Activated CD4-positive, CD25-positive, alpha-beta regulatory T cell (primary cell): ENCODE measurements at regions not wholly inside any gene's neighbourhood (a gene's known extent, or its start where the extent isn't known, plus 50 kb on each side); places are given as distances from the start of the nearest gene placed in this dataset.

Source experiments
- DNase-seq, 4 experiments: peaks; one replicate each; lab custom pipeline; 2025; lab: John Stamatoyannopoulos, UW

DNA sequence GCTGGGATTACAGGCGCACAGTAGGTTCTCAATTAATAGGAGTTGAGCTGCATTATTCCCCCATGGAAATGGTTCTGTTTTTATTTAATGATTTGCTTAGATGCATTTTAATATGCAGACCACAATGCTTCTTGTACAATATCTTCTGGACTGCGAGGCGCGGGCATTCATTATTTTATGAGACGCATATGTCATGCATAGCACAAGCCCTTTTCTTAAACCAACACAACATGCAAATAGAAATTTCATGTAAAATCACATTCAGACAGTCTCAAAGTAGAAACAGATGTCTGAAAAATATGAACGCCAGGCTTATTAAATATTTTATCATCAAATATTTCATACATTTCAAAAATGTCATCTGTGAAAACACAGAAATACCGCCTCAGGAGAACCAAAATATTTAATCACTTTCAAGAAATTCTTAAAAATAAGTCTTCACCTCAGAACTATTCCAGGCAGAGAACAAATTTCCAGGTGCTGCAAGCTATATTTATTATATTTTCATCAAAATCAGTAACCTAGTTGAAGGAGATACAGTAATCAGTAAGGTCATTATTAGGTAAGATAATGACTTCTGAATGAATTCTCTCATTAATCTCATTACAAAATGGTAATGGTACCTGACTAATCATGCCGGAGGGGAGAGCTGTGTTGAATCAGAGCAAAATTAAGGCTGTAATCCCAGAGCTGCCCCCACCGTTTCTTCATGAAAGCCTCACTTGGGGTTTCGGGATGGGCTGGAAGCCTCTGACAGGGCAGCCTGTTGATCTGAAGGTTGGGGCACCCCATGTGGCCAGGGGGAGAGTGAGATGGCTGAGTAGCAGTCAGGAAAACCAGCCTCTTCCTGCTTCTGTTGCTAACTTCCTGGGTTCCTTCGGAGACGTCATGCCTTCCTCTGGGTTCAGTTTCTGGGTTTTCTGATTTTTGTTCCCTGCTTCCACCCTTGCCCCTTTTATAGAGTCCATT lies 133.9 kb upstream of the ZNF618 start:
- no peak for DNase-seq

DNA sequence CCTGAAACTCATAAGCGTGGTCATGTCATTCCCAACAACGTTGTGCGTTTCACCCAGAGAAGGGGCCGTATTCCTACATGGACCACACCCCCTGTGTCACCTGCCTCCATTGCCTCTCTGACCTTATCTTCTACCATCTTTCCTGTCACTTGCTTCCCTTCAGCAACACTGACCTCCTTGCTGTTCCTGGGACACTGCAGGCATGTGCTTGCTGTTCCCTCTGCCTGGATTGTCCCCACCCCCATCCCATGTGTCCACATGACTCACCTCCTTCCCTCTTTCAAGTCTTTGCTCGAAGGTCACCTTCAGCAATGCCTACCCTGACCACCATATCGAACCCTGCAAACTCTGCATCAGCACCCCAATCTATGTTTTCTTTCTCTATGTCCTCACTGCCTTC lies 133.2 kb upstream of the ZNF618 start:
- DNase-seq = no peak

DNA sequence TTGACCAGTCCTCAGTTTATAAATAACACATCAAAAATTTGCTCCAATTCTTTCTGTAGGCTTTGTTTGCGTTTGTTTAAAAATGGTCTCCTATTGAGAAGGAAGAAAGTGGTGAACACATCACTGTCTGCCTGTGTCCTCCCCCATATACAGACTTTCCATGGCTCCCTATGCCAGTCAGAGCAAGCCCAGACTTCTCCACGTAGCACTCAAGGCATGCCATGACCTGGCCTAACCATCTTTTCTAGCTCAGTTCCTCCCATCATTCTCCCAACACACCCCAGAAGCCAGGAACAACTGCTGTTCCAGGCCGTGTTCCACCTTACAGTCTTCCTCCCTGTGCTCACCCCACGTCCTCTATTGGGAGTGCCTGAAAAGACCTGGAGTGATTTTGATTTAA lies 129.6 kb upstream of the ZNF618 start:
- no peak for DNase-seq

DNA sequence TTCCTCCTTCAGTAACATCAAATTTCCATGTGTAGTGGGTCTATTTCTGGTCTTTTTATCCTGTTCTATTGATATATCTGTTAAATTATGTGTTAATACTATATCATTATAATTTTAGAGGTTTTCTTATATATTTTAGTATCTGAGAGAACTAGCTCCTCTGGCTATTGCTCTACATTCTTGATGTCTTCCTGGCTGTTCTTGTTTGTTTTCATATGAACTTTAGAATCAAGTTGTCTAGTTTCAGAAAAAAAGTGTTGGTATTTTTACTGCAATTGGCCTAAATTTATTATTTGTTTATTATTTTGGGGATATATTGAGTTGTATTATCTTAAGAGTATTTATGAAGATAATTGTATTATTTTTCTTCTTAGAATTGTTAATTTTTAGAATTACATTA lies 128.0 kb upstream of the ZNF618 start:
- DNase-seq = no peak

DNA sequence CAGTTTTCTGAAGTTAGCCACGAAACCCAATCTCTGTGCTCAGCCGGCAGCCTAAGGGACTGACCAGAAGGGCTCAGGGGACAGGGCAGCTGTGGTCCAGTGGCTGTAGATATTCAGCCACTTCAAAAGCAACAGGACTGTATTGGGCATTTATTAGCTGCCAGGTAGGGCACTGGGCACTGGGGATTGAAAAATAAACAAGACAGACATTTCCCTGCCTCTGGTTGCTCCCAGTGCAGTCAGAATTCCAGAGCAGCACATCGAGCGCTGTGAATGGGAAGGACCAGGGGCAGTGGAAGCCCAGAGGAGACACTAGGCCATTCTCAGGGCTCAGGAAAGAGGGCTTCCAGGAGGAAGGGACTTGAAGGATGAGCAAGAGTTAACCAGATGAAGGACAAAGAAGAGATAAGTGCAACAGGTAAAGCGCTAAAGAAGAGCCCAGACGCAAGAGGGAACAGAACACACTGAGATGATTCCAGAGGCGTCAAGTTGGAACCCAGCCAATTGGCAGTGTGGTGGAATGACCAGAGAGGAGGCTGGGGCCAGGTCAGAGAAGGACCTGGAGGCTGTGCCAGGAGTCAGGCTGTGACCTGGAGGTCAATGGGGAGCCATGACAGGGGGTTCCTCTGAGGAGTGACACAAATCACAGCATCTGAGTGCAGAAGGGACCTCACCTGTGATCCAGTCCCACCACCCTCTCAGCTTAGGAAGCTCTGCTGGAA lies 122.5 kb upstream of the ZNF618 start:
- no peak for DNase-seq

DNA sequence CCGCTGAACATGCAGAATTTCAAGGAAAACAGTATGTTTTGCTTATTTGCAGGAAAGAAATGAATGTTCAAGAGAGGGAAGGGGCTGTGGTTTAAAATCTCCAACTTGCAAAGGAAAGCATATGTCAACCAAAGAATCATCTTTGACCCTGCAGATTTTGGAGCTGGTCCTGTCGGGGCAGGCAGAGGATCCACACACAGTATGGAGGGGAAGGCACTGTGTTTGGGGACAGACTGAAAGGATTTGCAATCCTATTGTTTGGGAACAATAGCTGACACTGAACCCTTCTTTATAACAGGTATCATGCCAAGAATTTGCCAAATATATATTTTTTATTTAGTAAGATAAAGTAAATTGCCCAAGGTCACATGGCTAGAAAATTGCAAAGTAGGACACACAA lies 121.4 kb upstream of the ZNF618 start:
- DNase-seq = no peak

DNA sequence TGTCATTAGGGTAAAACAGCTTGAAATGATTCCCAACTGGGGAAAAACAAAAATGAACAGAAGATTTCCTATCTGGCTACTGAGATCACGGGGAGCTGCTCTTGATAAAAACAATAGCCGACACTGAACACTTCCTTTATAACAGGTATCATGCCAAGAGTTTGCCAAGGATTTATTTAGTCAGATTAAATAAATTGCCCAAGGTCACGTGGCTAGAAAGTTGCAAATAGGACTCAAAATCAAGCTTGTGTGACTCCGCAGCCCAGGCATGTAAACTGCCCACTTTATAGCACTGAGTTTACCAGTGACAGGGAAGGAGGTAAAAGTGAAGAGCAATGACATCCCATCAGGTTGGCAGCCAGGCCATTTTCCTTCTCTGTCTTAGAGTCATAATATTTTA lies 120.7 kb upstream of the ZNF618 start:
- no peak for DNase-seq

DNA sequence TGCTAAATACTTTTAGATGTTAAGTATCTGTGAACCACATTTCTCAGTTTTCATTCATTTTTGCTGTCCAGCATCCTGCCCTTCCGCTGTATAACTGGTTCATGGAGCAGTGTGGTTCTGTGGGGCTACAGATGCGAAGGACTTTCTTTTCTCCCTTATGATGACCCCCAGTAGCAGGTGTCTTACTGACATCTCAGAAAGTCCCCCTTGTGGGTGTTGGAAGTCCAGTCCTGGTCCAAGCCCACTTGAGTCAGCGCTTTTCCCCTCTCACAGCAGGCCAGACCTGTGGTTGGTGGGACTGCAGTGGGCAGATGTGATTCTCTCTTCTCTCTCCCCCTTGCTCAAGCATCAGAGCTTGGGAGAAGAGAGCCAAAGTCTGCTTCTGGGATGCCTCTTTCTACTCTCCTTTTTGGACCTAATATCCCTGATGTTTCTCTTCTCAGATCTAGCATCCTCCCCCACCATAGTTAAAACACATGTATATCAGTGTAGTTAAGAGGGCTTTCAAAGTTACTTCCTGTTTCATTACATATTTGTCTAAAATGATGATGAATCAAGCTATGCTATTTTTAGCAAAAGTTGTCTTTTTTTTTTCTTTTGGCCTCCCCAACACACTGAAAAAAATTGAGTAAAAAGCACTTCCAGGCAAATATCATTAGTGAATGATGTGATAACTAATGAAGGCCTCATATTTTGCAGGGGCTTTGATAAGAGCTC lies 119.5 kb upstream of the ZNF618 start:
- no peak for DNase-seq

DNA sequence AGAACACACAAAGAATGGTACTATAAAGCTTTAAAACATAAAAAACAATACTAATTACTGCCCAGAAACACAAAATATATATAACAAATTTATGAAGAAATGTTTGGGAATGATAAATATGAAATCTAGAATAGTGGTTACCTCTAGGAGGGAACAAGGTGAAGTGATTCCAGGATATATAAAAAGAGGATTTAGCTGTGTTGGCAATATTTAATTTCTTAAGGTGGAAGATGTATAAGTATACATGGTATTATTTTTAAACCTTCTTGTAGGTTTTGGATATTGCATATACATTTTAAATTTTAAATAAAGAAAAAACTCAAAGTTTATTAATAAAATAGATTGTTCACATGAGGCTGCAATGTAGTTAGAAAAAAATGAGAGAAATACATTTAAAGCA lies 112.7 kb upstream of the ZNF618 start:
- no peak for DNase-seq

DNA sequence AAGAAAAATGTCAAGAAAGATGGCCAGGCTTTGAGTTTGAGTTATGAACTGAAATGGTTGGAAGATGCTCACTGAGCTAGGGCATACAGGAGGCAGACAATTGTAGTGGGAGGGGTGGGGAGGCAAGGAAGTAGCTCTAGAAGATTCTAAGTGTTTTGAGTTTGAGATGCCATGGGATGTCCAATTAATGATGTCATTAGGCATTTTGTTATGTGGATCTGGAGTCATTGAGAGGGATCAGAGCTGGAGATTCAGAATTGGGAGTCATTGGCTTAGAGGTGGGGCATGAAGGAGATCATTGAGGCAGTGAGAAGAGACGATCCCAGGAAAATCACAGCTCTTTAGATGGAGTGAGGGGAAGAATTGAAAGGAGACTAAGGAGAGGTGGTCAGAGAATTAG lies 111.5 kb upstream of the ZNF618 start:
- DNase-seq = no peak

DNA sequence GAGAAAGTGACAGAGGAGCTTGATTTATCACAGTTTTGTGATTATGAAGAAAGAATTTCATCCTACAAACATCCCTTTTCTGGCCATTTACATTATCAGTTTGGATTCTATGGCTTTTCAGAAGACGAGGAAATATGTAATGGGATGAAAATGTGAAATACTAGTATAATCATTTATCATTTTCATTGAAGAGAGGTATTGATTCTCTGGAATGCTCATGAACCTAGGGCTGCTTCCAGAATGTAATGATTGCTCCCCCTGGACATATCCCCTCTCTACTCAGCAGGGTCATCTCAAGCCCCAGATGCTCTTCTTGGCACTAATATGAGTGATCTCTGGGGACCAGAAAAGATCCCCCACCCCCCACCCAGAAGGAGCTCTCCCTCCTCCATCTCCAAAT lies 106.7 kb upstream of the ZNF618 start:
- DNase-seq = no peak

DNA sequence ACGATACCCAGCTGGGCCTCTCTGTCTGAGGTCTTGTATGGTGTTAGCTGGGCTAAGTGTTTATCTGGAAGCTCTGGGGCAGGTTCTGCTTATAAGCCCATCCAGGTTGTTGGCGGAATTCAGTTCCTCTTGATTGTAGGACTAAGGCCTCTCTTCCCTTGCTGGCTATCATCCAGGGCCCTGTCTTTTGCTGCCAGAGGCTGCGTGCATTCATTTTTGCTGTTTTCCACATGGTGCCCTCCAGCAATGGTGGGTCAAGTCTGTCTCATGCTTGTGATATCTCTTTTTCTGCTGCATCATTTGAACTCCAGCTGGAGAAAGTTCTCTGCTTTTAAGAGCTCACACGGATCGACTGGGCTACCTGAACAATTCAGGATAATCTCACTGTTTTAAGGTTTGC lies 105.7 kb upstream of the ZNF618 start:
- DNase-seq = no peak

DNA sequence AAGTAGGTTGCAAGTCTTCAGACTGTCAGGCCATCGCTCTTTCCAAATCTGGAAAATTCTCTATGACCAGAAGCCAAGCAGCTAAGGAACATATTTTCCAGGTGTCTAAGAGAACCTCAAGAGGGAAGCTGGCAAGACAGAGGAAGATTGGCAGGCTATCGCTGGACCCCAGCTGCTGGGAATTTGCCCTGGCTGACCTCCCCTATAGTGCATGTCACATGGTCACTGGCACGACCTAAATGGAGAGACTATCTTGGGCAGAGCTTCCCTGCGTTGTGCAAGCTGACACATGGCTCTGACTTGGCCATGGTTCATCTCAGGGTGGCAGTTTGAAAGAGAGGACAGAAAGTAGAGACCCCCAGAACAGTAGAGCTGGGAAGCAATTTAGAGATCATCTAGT lies 104.9 kb upstream of the ZNF618 start:
- no peak for DNase-seq

DNA sequence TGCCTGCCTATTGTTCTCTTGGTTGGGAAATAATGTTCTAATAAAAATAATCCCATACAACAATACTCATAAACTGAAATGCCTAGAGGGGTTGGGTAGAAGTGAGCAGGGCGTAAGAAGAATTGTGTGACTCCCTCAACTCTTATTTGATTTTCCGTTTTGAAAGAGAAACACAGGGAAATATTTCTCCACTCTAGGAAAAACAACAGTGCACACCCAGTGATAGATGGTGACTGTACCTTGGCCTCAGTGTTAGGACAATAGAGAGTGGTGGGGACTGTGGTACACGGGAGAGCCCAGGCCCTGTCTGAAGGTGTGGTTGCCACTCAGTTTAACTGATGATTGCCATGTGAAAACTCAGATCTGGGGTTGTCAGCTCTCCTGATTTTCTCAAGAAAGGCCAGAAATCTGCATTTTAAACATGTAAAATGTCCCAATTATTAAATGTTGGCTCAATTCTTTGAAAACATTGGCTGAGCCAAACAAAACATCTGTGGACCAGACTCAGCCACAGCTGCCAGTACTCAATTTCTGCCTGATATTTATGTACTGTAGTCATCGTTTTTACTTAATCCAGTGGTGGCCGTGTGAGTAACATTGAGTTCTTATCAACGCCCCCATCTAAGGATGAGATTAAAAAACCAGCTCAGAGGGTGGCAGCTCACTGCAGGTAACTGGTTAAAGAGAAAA lies 103.8 kb upstream of the ZNF618 start:
- no peak for DNase-seq

DNA sequence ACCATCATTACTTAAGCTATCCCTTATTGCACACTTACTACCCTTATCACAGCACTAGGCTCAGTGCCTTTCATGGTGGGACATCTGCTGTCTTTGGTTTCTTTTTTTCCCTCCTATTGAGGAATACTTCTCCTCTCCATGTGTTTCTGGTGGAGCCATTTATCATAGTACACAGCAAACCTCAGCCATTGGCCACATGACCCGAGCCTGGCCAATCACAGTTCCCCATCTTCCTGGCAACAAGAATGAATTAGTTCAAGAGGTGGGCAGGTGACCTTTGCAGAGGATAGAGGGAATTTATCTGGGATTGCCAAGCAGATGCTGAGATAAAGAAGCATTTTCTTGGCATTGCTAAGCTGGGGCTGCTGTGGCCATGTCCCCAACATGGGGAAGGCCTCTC lies 101.1 kb upstream of the ZNF618 start:
- DNase-seq = no peak

DNA sequence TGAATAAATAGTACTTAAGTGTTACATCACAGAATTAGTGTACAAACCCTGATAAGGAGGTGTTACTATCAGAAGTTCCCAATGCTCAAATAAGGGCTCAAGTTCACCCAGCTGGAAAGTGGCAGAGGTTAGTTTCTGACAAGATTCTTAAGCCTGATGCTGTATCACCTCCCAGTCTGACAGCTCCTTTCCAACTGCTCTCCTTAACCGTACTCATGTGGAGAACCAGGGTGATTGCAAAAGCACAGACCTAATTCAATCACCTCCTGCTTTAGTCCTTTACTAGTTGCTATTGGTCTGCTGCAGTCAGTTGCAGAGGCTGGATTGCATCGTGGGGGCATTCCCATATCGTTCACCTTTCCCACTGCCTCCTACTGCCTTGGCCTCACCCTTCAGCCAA lies 100.4 kb upstream of the ZNF618 start:
- DNase-seq = no peak

DNA sequence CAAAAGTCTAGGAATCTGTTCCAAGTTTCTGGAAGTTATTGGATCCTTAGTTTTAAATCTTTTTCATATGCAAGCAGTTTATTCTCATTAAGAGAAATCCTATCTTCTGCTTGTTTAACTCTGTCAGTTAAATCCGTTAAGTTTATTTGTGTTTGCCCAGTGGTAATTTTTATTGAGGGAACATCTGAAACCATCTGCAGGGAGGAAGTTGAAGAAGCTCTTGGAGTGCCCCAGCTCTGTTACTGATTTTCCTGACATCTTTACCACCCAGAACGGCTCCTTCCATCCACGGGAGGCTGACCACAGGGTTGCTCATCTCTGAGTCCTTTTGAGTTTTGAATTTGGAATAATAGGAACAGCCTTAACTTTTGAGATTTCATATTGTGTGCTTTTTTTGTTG lies 99.9 kb upstream of the ZNF618 start:
- DNase-seq = no peak

DNA sequence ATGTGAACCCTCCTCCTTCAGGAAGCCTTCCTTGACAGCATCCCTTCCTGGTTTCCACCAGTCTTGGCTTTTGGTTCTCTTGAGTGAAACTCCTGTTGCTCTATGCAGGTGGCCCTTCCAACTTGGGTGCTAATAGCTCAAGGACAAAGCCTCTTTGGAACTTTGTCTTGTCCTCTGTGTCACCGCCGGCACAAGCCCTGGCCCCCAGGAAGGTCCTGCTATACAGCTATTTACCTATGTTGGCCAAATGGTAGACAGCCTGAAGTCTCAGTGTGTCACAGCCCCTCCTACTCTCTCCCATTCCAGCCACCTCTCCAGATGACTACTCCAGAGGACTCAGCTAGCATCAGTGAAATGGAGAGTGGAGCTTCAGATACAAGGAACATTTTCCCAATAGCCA lies 94.7 kb upstream of the ZNF618 start:
- DNase-seq = no peak

DNA sequence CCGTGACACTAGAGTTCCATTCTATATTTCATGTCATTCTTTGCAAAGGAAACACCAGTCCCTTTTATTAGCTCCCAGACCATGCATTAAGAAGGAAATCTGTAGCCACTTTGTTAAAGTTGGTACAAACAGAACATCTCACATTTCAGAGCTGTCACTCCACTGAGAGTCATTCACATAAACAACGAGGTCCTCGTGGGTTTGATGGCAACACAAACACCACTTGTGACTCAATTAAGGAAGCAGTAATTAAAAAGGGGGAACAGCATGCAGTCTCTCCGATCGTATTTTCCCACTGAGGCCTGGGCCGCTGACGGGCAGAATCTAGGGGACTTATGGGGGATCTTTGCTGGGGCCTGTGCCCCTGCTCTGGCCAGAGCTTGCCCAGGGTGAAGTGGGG lies 94.2 kb upstream of the ZNF618 start:
- DNase-seq = no peak

DNA sequence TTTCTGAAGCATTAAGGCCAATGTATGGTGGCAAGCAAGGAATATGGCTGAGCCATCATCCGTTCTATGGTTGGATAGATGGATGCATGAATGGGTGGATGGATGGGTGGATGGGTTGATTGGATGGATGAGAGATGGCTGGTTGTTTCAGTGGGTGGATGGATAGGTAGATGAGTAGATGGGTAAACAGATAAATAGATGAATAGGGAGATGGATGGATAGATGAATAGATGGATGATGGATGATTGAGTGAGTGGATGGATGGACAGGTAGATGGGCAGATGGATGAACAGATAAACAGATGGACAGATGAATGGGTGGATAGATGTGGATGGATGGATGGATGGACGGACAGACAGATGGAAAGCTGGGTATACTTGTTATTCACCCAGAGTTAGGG lies 92.6 kb upstream of the ZNF618 start:
- DNase-seq = no peak

DNA sequence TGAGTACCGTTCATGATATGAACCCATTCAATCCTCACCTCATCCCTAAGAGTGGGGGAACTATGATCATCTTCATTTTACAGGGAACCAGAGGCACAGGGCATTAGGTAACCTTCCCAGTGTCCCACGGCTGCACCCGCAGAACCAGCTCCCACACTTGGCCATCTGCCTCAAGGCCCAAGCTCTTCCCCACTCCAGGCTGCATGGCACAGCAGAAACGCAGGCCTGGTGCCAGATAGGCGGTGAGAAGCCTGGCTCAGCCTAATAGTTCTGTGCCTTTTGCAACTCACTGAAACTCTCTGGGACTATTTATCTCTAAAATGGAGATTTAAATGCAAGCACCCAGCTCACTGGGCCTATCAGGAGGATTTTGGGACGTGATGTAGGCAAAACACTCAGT lies 90.8 kb upstream of the ZNF618 start:
- DNase-seq = no peak

DNA sequence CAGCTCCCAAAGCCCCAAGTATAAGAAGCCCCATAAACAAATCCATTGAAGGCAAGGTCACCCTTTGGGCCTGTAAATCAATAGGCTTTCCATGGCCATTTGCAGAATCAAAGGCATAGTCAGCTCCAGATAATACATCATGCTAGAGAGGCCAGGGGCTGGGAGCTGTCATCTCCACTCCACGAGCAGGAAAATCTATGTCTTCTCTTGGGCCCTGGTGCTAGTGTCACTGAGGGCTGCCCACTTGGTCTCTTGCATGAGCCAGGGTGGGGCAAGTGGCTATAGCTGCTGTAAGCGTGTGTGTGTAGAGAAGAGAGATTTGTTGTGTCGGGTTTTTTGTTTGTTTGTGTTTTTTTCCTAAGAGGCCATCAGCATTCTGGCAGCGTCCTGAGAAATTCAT lies 90.0 kb upstream of the ZNF618 start:
- DNase-seq = no peak
